Smooth muscle cell (in vitro differentiated cells): ENCODE measurements at regions not wholly inside any gene's neighbourhood (a gene's known extent, or its start where the extent isn't known, plus 50 kb on each side); places are given as distances from the start of the nearest gene placed in this dataset.
A peak's percentile ranks its signal among the peaks of the same experiment; 100 is the strongest.

ENCODE experiments used
- DNase-seq: peaks from one replicate; lab custom pipeline; 2025; ENCODE audit not compliant: unreplicated experiment; lab: John Stamatoyannopoulos, UW
- H2AFZ ChIP-seq: fragments of 200-600 bp; sonication (generic); 2 replicates; pipeline ENCODE4 v1.6.0; 2016; ENCODE audit warnings: antibody characterized with exemption, low read depth, mild to moderate bottlenecking
- H3F3A ChIP-seq: fragments of 200-600 bp; sonication (generic); 2 replicates; pipeline ENCODE4 v1.6.0; 2017; ENCODE audit warnings: antibody characterized with exemption, low read depth
- H3K27ac ChIP-seq: fragments of 200-600 bp; sonication (generic); 2 replicates; pipeline ENCODE4 v1.5.1; 2016; ENCODE audit warnings: low read depth, mild to moderate bottlenecking
- H3K27me3 ChIP-seq: fragments of 200-600 bp; sonication (generic); 2 replicates; pipeline ENCODE4 v1.6.1; 2016; ENCODE audit warnings: low read depth, mild to moderate bottlenecking
- H3K36me3 ChIP-seq: fragments of 200-600 bp; sonication (generic); 2 replicates; pipeline ENCODE4 v1.5.1; 2016; ENCODE audit warnings: low read depth
- H3K4me1 ChIP-seq: fragments of 200-600 bp; sonication (generic); 2 replicates; pipeline ENCODE4 v1.5.1; 2016; ENCODE audit warnings: low read depth
- H3K4me2 ChIP-seq: fragments of 200-600 bp; sonication (generic); 2 replicates; pipeline ENCODE4 v1.6.0; 2016; ENCODE audit warnings: mild to moderate bottlenecking
- H3K4me3 ChIP-seq: fragments of 200-600 bp; sonication (generic); 2 replicates; pipeline ENCODE4 v1.5.1; 2016; ENCODE audit warnings: mild to moderate bottlenecking
- H3K79me2 ChIP-seq: fragments of 200-600 bp; sonication (generic); 2 replicates; pipeline ENCODE4 v1.6.0; 2016; ENCODE audit warnings: low read depth, mild to moderate bottlenecking
- H3K9ac ChIP-seq: fragments of 200-600 bp; sonication (generic); 2 replicates; pipeline ENCODE4 v1.6.0; 2016; ENCODE audit warnings: low read depth
- H3K9me3 ChIP-seq: fragments of 200-600 bp; sonication (generic); replicated peaks from 2 replicates; pipeline ENCODE4 v1.5.1; 2016; ENCODE audit warnings: low read depth
- H4K20me1 ChIP-seq: fragments of 200-600 bp; sonication (generic); 2 replicates; pipeline ENCODE4 v1.6.0; 2016; ENCODE audit warnings: low read depth
- WGBS: methylation state at CpG from one replicate; pipeline ENCODE4 v1.1.7; 2016; ENCODE audit warnings: low lambda C conversion rate; 5-methylcytosine and 5-hydroxymethylcytosine counted together
- TF ChIP-seq, protein P1 (sequence below): fragments of 200-600 bp; sonication (generic); IDR thresholded peaks from 2 replicates; pipeline ENCODE4 v1.5.1; 2017; ENCODE audit warnings: borderline replicate concordance, mild to moderate bottlenecking, antibody characterized with exemption; ENCODE audit not compliant: insufficient read depth, poor library complexity, severe bottlenecking

DNA sequence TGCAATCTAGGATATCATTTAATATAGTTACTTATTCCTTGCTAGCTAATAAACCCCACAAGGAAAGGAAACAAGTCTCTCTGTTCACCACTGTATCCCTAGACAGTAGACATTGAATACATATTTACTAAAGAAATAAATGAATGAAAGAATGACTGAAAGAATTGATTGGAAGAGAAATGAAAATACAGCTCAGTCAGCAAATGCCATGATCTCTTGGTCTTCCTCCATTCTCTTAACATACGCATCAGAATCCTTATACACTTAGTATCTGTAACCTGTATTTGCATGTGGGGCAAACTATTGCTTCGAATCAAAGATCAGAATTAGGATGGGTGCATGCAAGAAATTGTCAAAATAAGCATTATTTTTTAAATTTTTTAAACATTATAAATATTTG lies 500.8 kb upstream of the ADGRL2 start:
- TF ChIP-seq, protein P1, sequence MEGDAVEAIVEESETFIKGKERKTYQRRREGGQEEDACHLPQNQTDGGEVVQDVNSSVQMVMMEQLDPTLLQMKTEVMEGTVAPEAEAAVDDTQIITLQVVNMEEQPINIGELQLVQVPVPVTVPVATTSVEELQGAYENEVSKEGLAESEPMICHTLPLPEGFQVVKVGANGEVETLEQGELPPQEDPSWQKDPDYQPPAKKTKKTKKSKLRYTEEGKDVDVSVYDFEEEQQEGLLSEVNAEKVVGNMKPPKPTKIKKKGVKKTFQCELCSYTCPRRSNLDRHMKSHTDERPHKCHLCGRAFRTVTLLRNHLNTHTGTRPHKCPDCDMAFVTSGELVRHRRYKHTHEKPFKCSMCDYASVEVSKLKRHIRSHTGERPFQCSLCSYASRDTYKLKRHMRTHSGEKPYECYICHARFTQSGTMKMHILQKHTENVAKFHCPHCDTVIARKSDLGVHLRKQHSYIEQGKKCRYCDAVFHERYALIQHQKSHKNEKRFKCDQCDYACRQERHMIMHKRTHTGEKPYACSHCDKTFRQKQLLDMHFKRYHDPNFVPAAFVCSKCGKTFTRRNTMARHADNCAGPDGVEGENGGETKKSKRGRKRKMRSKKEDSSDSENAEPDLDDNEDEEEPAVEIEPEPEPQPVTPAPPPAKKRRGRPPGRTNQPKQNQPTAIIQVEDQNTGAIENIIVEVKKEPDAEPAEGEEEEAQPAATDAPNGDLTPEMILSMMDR = no peak
- Histone ChIP-seq H3K4me3 (no peak overlapping the region), H3K4me2 (no peak overlapping the region), H3K27me3 (no peaks in the 10 kb centered on the region), H3K9me3 (no peaks in the 10 kb centered on the region), H3F3A (peaks cover 4% of the 10 kb centered on the region), H3K79me2 (no peaks in the 10 kb centered on the region), H3K4me1 (peaks cover 27% of the 10 kb centered on the region), H3K9ac (no peak overlapping the region), H3K36me3 (no peaks in the 10 kb centered on the region), H3K27ac (no peak overlapping the region), H2AFZ (no peak overlapping the region), H4K20me1 (no peaks in the 10 kb centered on the region)
- WGBS = 95% methylated on average over 2 of the region's 2 CpGs
- DNase-seq = no peak

DNA sequence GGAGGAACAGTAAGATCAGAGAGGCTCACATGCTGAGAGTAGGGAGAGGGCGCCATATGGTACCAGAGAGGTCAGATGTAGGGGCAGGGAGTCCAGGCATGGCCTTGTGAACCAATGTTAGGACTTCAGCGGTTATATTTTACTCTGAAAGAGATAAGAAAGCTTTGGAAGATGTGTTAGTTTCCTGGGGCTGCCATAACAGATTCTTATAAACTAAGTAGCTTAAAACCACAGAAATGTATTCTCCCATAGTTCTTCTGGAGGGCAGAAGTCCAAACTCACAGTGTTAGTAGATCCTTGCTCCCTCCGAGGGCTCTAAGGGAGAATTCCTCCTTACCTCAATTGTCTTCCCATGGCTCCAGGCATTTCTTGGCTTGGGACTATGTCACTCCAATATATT lies 502.5 kb upstream of the ADGRL2 start:
- WGBS = 34% methylated on average over 3 of the region's 3 CpGs
- H3K9ac ChIP-seq = no peak overlapping the region

DNA sequence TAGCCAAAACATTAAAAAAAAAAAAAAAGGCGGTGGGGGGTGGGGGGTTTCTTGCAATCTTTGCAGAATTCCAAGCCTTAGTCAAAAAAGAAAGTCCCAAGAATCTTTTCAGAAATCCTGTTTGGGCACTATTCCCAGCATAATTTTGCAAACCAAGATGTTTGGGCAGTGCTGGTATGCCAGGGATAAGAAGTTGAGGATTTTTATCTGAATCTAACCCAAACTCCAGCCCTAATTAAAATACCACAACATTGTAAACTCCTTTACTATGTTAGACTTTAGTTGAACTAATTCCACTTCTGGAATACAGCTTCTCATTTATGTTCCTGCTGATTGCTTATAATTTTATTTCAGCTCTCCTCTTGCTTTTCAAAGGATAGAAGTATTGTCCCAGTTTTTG lies 504.1 kb upstream of the ADGRL2 start:
- Histone ChIP-seq H3K9ac (no peak overlapping the region), H3K36me3 (no peaks in the 10 kb centered on the region), H3F3A (peaks cover 4% of the 10 kb centered on the region), H3K9me3 (no peaks in the 10 kb centered on the region), H3K79me2 (no peaks in the 10 kb centered on the region), H3K27me3 (no peaks in the 10 kb centered on the region), H3K4me2 (peak overlapping the region; percentile 68), H3K4me1 (peaks cover 15% of the 10 kb centered on the region), H4K20me1 (no peaks in the 10 kb centered on the region), H2AFZ (no peak overlapping the region), H3K27ac (no peak overlapping the region), H3K4me3 (no peak overlapping the region)
- DNase-seq = no peak
- 48% methylated on average over 1 of the region's 1 CpG for WGBS
- TF ChIP-seq, protein P1 = no peak

More for the DNA sequence above, 502.5 kb upstream of the ADGRL2 start:
- Histone ChIP-seq H3K27me3 (no peaks in the 10 kb centered on the region), H2AFZ (no peak overlapping the region), H3K4me3 (no peak overlapping the region), H3K4me1 (peaks cover 15% of the 10 kb centered on the region), H3K9me3 (no peaks in the 10 kb centered on the region), H3F3A (peaks cover 4% of the 10 kb centered on the region), H3K36me3 (no peaks in the 10 kb centered on the region), H3K79me2 (no peaks in the 10 kb centered on the region), H3K4me2 (peak overlapping the region; percentile 62), H4K20me1 (no peaks in the 10 kb centered on the region), H3K27ac (no peak overlapping the region)
- TF ChIP-seq, protein P1 = no peak
- no peak for DNase-seq

- TF ChIP-seq, protein P1 = no peak
- 98% methylated on average over 6 of the region's 6 CpGs for WGBS
These were observed 510.4 kb upstream of the ADGRL2 start for GRCh38 chr1:81290326-81290725.

More at GRCh38 chr1:81290326-81290725, 510.4 kb upstream of the ADGRL2 start:
- no peaks in the 10 kb centered on the region for H3K9me3 ChIP-seq
- H3K4me1 ChIP-seq = no peaks in the 10 kb centered on the region
- H3K79me2 ChIP-seq = no peaks in the 10 kb centered on the region
- H3K4me3 ChIP-seq = no peak overlapping the region
- no peaks in the 10 kb centered on the region for H3K36me3 ChIP-seq
- H4K20me1 ChIP-seq = no peaks in the 10 kb centered on the region
- no peak overlapping the region for H3K9ac ChIP-seq
- H3K4me2 ChIP-seq = no peak overlapping the region
- H3K27ac ChIP-seq = no peak overlapping the region
- no peak overlapping the region for H2AFZ ChIP-seq
- H3F3A ChIP-seq = no peaks in the 10 kb centered on the region
- no peaks in the 10 kb centered on the region for H3K27me3 ChIP-seq
- DNase-seq = no peak
